Muscle of arm (tissue), 1 donor: ENCODE measurements at regions not wholly inside any gene's neighbourhood (a gene's known extent, or its start where the extent isn't known, plus 50 kb on each side); places are given as distances from the start of the nearest gene placed in this dataset.
"Not testable (repeated sequence)": the region's sequence is repeated elsewhere in the genome, so short reads cannot be mapped to it uniquely, and the experiment has no call there.

Experiments used
- DNase-seq: peaks from one replicate; pipeline ENCODE4 v3.0.0-alpha.2; 2013

GRCh38 chrX:121858867-121859647 lies 811.6 kb downstream of the GLUD2 start:
- no peak for DNase-seq

DNA sequence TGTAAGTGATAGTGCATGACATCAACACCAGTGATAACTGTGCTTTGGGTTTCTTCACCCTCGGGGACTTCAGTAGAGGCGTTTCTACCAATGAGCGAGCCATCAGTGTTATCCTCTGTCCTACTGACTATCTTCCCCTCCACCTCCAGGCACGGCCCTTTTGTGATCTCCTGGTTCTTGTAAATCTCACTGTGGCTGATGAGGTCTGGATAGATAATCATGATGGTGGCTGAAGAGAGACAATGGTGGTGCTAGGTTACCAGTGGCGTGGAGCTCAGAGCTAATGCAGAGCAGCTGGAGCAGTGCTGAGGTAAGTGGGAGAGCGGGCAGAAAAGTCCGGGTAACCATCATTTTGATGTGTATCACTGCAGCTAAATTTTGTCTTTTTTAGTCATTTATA lies 816.6 kb downstream of the GLUD2 start:
- DNase-seq, result no peak

- no peak for DNase-seq
These were observed 817.2 kb downstream of the GLUD2 start for GRCh38 chrX:121864561-121864960.

- DNase-seq, result no peak
These were observed 822.6 kb downstream of the GLUD2 start for GRCh38 chrX:121869876-121870477.

DNA sequence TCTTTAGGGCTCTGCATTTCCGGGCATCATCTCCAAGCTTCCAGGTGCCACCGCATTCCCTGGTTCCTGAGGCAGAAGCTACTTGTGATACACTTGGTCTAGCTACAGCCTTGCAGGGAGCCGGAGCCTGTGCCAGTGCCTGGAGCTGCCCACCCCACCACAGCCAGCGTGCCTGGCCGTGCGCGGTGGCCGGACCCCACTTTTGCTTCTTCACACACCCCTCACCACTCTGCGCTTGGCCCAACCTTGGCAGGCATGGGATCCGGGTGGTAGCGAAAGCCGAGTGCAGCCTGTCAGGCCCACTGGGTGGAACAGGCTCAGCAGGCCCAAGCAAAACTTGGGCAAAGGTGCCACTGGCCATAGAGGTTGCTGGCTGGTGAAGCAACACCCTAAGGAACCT lies 823.7 kb downstream of the GLUD2 start:
- no peak for DNase-seq

DNA sequence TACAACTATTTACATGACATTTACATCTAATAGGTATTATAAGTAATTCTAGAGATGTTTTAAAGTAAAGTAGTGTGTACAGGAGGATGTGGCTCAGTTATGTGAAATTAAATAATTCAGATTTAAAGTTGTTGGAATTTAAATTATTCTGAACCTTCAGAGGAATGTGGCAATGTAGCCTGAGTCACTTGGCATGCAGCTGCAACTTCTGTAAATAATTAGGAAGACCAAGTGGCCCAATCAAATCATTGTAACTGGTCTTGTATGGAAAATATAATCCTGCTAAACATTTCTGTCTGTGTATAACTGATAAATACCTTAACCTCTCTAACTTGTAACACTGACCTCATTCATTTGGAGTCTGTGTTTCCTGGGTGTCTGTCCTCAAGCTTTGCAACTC lies 828.9 kb downstream of the GLUD2 start:
- DNase-seq, result no peak

GRCh38 chrX:121877337-121877736 lies 829.9 kb downstream of the GLUD2 start:
- DNase-seq, result not testable (repeated sequence)

DNA sequence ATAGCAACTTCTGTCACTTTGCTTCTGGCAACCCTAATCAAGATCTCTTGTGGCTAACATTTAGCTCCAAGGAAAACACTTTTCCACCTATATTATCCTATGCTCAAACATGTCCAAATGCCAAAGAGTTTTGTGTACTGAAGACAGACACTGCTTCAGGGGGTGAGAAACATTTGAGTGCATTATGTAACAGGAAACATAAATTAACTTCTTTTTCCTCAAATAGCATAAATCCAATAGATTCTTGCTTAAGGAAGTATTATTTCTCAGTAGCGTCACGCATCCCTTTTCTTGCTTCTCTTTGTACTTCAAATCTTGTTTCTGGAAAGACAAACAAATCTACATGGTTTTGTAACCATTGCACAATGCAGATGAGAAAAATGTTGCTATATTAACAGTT lies 839.1 kb downstream of the GLUD2 start:
- DNase-seq, result no peak

GRCh38 chrX:121894756-121895155 lies 847.3 kb downstream of the GLUD2 start:
- DNase-seq, result no peak

DNA sequence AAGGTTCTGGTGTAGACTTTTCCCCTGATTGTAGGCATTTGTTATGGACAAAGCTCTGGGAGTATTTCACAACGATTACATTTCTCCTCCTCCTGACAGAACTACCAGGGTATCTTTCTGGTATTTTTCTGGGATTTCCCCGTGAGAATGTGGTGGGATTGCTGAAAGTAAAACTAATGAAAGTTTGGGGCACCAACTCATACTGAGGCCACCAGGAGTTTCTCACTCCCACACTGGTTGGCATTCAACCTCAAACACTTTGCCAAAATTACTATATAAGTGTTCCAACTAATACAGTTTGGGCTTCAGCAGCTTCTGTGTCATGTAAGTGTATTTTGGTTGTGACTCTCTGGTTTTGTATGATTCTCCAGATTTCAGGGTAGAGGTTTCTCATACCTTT lies 855.1 kb downstream of the GLUD2 start:
- no peak for DNase-seq

- DNase-seq, result no peak
These were observed 856.6 kb downstream of the GLUD2 start for GRCh38 chrX:121903961-121904360.

DNA sequence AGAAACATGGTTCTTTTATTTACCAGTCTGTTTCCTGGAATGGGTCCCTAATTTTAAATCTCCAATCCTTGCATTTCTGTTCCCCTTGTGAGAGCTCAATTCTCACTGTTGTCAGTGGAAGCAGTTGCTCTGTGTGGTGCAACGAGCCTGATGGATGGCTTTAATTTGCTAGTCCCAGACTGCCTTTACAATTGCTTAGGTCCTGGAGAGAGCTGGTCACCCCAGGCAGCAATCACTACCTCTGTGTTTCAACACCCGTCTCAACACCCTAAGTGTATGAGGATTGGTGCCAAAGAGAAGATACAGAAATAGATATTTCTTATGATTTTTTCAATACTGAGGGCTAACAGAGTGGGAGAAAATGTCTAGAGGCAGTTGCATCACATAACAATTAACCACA lies 873.8 kb downstream of the GLUD2 start:
- DNase-seq, result no peak

DNA sequence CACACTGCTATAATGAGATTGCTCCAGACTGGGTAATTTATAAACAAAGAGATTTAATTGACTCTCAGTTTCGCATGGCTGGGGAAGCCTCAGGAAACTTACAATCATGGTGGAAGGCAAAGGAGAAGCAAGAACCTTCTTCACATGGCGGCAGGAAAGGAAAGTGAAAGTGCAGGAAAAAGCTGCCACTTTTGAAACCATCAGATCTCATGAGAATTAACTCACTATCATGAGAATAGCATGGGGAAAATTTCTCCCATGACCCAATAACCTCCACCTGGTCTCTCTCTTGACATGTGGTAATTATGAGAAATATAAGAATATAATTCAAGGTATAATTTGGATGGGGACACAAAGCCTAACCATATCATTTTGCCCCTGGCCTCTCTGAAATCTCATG lies 884.2 kb downstream of the GLUD2 start:
- DNase-seq, result no peak

DNA sequence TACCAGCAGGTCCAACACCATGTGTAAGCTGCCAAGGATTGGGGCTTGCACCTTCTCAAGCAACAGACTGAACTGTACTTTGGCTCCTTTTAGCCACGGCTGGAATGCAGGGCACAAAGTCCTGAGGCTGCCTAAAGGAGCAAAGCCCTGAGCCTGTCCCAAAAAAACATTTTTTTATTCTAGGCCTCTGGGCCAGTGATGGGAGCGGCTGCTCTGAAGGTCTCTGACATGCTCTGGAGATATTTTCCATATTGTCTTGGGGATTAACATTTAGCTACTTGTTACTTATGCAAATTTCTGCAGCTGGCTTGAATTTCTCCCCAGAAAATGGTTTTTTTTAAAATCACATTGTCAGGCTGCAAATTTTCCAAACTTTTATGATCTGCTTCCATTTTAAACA lies 885.3 kb downstream of the GLUD2 start:
- DNase-seq, result no peak

GRCh38 chrX:121949041-121949760 lies 901.8 kb downstream of the GLUD2 start:
- DNase-seq, result no peak

DNA sequence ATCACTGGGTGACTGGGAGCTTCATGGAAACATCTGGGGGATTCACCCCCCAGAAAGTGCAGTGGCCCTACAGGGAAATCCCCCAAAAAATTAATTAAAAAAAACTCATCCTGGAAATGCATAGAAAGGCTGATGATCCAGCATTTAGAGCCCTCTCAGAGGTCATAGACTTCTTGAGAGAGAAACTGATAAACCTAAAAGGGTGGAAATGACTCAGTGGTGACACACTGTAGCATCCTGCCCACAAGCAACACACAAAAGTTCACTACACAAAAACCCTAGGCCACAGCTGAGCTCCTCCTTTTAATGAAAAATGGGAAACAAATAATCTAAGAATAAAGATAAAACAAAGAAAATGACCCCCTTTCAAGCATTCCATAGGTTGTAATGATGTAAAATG lies 911.5 kb downstream of the GLUD2 start:
- DNase-seq, result no peak

GRCh38 chrX:121975671-121976070 lies 928.3 kb downstream of the GLUD2 start:
- no peak for DNase-seq

- DNase-seq, result no peak
These were observed 939.8 kb downstream of the GLUD2 start for GRCh38 chrX:121987163-121987562.

GRCh38 chrX:121987835-121988234 lies 940.4 kb downstream of the GLUD2 start:
- DNase-seq, result no peak

GRCh38 chrX:122004127-122004526 lies 956.7 kb downstream of the GLUD2 start:
- DNase-seq, result no peak

DNA sequence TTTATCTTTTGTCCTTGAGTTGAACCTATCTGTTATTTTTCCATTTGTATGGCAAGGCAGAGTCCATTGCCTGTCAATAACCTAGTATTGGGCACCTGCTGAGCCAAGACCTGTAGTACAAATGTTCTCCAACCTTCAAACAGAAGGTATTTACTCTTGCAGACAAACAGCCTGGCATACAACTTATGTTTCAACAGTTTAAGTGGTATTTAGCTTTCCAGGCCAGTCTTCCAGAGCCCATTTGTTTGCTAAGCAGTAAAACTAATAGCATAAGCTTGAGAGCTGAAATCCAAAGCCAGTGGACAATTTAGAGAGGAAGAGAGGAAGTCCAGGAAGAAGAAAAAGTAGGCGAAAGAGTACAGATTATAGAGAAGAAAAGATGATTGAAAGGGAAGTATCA lies 979.3 kb downstream of the GLUD2 start:
- DNase-seq, result no peak

- DNase-seq, result no peak
These were observed 998.8 kb downstream of the GLUD2 start for GRCh38 chrX:122046226-122046625.

DNA sequence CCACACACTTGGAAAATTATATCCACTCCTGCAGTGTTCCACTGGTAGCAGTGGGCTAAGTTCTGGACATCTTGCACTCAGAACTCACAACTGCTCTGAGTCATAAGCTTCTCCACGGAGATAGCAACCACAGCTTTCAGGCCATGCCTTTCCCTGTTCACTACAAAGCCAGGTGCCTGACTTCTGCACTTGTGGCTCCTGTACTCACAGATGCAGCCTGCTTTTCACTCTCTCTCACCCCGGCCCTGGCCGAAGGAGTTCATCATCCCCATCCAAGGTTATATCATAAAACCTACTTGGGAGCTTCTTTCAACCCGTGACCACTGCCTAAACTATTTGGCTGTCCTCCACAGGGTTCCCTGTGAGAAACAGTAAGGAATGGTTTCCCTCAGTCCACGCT lies 999.4 kb downstream of the GLUD2 start:
- DNase-seq, result no peak
